DOHH2 (cell line): ENCODE measurements at regions not wholly inside any gene's neighbourhood (a gene's known extent, or its start where the extent isn't known, plus 50 kb on each side); places are given as distances from the start of the nearest gene placed in this dataset.
"Not testable (repeated sequence)": the region's sequence is repeated elsewhere in the genome, so short reads cannot be mapped to it uniquely, and the experiment has no call there.

Experiments used
- H3F3A ChIP-seq: fragments of 200-600 bp; sonication (generic), shearing (Covaris generic); 2 replicates; pipeline ENCODE4 v1.6.0; 2016; ENCODE audit warnings: antibody characterized with exemption, mild to moderate bottlenecking; ENCODE audit not compliant: control insufficient read depth, insufficient read depth
- H3K27ac ChIP-seq: fragments of 200-600 bp; sonication (generic); 2 replicates; pipeline ENCODE4 v1.5.1; 2014; ENCODE audit warnings: low read depth, mild to moderate bottlenecking, low read length, moderate library complexity
- H3K27me3 ChIP-seq: fragments of 200-600 bp; sonication (generic); 2 replicates; pipeline ENCODE4 v1.6.1; 2014; ENCODE audit warnings: mild to moderate bottlenecking, low read length, mixed read lengths; ENCODE audit not compliant: control insufficient read depth
- H3K36me3 ChIP-seq: fragments of 200-600 bp; sonication (generic); 2 replicates; pipeline ENCODE4 v1.6.1; 2014; ENCODE audit warnings: mild to moderate bottlenecking, low read length, moderate library complexity, mixed read lengths; ENCODE audit not compliant: control insufficient read depth
- H3K4me1 ChIP-seq: fragments of 200-600 bp; sonication (generic); 2 replicates; pipeline ENCODE4 v1.6.1; 2014; ENCODE audit warnings: mild to moderate bottlenecking, low read length, mixed read lengths; ENCODE audit not compliant: control insufficient read depth
- H3K4me2 ChIP-seq: fragments of 200-600 bp; sonication (generic); 2 replicates; pipeline ENCODE4 v1.6.0; 2014; ENCODE audit warnings: mild to moderate bottlenecking, low read length, moderate library complexity
- H3K4me3 ChIP-seq: fragments of 200-600 bp; sonication (generic); 2 replicates; pipeline ENCODE4 v1.5.1; 2014; ENCODE audit warnings: mild to moderate bottlenecking, low read length, mixed read lengths
- H3K79me2 ChIP-seq: fragments of 200-600 bp; sonication (generic); 2 replicates; pipeline ENCODE4 v1.6.1; 2014; ENCODE audit warnings: mild to moderate bottlenecking, low read length, mixed read lengths; ENCODE audit not compliant: control insufficient read depth
- H3K9me2 ChIP-seq: fragments of 200-600 bp; sonication (generic); replicated peaks from 2 replicates; pipeline ENCODE4 v1.6.1; 2014; ENCODE audit warnings: mild to moderate bottlenecking, low read length, mixed read lengths; ENCODE audit not compliant: control insufficient read depth
- H3K9me3 ChIP-seq: fragments of 200-600 bp; sonication (generic); 2 replicates; pipeline ENCODE4 v1.6.1; 2014; ENCODE audit warnings: antibody characterized with exemption, low read length, mixed read lengths; ENCODE audit not compliant: control insufficient read depth, insufficient read depth
- H4K20me1 ChIP-seq: fragments of 200-600 bp; sonication (generic); 2 replicates; pipeline ENCODE4 v1.6.0; 2014; ENCODE audit warnings: low read depth, mild to moderate bottlenecking, antibody characterized with exemption, low read length, moderate library complexity; ENCODE audit not compliant: control insufficient read depth, insufficient read depth
- EZH2phosphoT487 ChIP-seq: fragments of 200-600 bp; sonication (generic); IDR thresholded peaks from 2 replicates; pipeline ENCODE4 v1.6.1; 2017; ENCODE audit warnings: borderline replicate concordance, mild to moderate bottlenecking, antibody characterized with exemption, low read length, moderate library complexity, mixed read lengths
- TF ChIP-seq, protein P1 (sequence below): fragments of 200-600 bp; sonication (generic); IDR thresholded peaks from one replicate; pipeline ENCODE4 v1.5.1; 2014; ENCODE audit warnings: antibody characterized with exemption, mild to moderate bottlenecking, low read depth, low read length; ENCODE audit not compliant: poor library complexity, severe bottlenecking

DNA sequence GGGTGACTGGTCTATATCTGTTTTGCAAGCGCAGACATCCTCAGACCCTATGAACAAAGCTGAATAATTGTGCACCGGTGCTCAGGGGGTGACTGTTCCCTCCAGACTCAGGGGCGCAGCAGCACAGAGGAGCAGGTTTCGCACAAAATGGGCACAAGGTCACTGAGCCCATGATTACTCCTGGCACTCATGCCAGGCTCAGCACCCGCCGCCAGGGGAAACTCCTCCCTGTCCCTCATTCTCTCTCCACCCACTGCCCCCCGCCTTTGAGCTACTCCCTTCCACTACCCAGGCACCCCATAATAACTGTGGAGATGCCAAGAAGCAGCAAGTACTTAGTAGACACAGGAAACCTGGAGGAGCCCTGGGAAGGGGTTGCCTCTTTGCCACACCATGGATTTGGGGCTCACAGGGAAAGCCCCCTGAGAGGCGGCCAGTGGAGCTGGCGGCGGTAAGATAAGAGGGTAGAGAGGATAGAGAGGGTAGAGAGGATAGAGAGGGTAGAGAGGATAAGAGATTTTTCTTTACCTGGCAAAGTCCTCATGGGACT, 198.8 kb downstream of the CTTN start:
- H3K9me2 ChIP-seq = no peaks in the 10 kb centered on the region
- H3K4me1 ChIP-seq = no peaks in the 10 kb centered on the region
- no peaks in the 10 kb centered on the region for H4K20me1 ChIP-seq
- H3K27ac ChIP-seq = no peak overlapping the region
- H3F3A ChIP-seq = no peaks in the 10 kb centered on the region
- H3K79me2 ChIP-seq = no peaks in the 10 kb centered on the region
- H3K4me3 ChIP-seq = no peak overlapping the region
- no peaks in the 10 kb centered on the region for H3K27me3 ChIP-seq
- no peaks in the 10 kb centered on the region for H3K36me3 ChIP-seq
- TF ChIP-seq EZH2phosphoT487 = no peak
- TF ChIP-seq, protein P1, sequence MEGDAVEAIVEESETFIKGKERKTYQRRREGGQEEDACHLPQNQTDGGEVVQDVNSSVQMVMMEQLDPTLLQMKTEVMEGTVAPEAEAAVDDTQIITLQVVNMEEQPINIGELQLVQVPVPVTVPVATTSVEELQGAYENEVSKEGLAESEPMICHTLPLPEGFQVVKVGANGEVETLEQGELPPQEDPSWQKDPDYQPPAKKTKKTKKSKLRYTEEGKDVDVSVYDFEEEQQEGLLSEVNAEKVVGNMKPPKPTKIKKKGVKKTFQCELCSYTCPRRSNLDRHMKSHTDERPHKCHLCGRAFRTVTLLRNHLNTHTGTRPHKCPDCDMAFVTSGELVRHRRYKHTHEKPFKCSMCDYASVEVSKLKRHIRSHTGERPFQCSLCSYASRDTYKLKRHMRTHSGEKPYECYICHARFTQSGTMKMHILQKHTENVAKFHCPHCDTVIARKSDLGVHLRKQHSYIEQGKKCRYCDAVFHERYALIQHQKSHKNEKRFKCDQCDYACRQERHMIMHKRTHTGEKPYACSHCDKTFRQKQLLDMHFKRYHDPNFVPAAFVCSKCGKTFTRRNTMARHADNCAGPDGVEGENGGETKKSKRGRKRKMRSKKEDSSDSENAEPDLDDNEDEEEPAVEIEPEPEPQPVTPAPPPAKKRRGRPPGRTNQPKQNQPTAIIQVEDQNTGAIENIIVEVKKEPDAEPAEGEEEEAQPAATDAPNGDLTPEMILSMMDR = no peak
- H3K9me3 ChIP-seq = no peaks in the 10 kb centered on the region
- no peak overlapping the region for H3K4me2 ChIP-seq

DNA sequence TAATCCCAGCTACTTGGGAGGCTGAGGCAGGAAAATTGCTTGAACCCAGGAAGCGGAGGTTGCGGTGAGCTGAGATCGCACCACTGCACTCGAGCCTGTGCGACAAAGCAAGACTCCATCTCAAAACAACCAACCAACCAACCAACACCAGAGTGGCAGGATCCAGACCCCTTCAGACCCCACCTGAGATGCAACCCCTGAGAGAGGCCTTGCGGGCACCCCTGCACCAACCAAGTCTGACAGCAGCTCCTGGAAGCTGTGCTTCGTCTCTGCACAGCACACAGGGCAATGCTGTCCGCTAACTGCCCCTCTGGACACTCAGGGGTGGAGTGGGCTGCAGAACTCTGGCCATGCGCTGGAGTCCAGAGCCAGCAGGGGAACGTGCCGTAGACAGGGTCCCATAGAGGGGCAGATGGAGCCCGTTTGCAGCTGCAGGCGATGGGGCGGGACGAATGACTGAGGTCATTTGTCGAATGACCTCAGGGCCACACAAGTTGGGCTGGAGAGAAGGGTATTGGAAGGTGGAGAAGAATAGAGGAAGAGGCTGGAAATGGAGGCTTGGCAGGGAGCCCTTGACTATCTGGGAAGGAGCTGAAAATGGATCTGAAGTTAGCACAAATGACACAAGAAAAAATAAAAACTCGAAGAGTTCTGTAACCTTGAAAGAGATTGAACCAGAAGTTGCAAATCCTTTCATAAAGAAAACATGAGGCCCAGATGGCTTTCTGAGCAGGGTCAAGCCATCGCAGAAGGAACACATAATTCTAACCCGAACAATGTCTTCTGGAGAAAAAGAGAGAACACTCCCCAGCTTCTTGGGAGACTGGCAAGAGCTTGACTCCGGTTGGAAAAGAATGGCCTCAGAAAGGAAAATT, 199.7 kb downstream of the CTTN start:
- H3K4me1 ChIP-seq = no peaks in the 10 kb centered on the region

DNA sequence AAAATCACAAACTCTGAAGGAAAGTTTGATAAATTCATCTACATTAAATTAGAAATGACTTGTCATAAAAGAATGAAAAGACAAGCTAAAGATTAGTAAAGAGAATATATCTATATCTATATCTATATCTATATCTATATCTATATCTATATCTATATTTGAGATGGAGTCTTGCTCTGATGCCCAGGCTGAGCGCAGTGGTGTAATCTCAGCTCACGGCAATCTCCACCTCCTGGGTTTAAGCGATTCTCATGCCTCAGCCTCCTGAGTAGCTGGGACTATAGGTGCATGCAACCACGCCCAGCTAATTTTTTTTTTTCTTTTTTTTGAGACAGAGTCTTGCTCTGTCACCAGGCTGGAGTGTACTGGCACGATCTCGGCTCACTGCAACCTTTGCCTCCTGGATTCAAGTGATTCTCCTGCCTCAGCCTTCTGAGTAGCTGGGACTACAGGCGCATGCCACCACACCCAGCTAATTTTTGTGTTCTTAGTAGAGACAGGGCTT, 202.6 kb downstream of the CTTN start:
- not testable (repeated sequence) for H3K36me3 ChIP-seq, H4K20me1 ChIP-seq, H3K4me2 ChIP-seq, H3K4me1 ChIP-seq, H3K27ac ChIP-seq, H3K9me3 ChIP-seq, H3K4me3 ChIP-seq, H3F3A ChIP-seq, H3K79me2 ChIP-seq, H3K9me2 ChIP-seq, H3K27me3 ChIP-seq

More for the DNA sequence above, 199.7 kb downstream of the CTTN start:
- H3K9me2 ChIP-seq = no peaks in the 10 kb centered on the region
- TF ChIP-seq, protein P1 = no peak
- no peak for TF ChIP-seq EZH2phosphoT487
- H3K27me3 ChIP-seq = no peaks in the 10 kb centered on the region; the same call in 1 of the 2 replicates
- H4K20me1 ChIP-seq = no peaks in the 10 kb centered on the region
- H3K4me2 ChIP-seq = no peak overlapping the region
- no peaks in the 10 kb centered on the region for H3F3A ChIP-seq
- no peak overlapping the region for H3K27ac ChIP-seq
- no peaks in the 10 kb centered on the region for H3K9me3 ChIP-seq
- H3K36me3 ChIP-seq = no peaks in the 10 kb centered on the region
- no peaks in the 10 kb centered on the region for H3K79me2 ChIP-seq
- H3K4me3 ChIP-seq = no peak overlapping the region
